Kasumi-1 (cell line): ENCODE measurements at regions not wholly inside any gene's neighbourhood (a gene's known extent, or its start where the extent isn't known, plus 50 kb on each side); places are given as distances from the start of the nearest gene placed in this dataset.

ENCODE experiments used
- DNase-seq, 2 experiments: peaks; one replicate each; lab custom pipeline; 2025; lab: John Stamatoyannopoulos, UW

DNA sequence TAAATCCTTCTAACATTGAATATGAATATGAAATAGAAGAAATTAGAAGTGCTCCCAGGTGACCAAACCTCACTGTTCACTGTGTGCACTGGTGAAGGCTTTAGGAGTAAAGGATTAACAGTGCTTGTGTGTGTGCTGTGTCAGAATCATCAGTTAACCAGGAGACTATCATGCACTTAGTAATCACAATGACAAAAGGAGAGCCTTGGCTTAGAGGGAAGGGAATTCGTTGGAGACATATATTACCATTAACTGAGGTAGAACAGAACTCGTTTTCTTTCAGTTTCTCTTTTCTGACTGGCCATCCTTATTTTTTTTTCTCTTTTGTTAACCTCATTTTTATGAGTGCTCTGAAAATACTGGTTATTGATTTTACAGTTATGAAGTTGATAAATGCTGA is 213.3 kb upstream of the GBE1 start:
- DNase-seq = no peak

DNA sequence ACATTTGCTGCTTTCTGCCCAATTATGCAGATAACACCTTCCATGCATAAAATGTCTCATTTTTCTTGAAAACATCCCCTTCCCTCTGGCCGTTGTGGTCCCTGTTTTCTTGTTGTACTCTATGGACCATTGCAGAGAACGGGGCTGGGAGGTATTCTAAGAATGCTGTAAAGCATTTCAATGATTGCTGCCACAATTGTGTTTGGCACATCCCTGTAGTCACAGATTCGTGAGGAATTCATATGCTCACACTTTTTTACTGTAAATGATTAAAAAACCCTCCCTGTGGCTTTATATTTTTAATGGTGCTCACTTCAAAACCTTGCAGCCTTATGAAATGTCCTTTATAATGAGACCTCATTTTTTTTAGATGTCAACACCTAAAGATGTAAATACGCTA is 207.2 kb upstream of the GBE1 start:
- DNase-seq = no peak

DNA sequence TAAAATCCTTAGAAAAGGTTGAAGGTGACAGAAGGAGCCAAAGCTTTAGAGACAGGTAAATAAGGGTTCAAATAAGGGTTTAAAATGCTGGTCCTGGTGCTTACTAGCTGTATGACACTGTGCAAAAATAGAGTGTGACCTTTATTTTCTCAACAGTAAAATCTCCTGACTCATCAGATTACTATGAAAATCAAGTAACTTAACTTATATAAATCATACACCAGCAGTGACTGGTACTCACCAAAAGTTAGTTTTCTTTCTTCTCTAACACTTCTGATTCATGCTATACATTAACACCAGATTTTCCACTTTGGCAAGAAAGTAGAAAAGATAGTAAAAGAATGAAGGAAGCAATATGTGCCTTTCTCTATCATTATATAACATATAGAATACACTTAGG is 205.9 kb upstream of the GBE1 start:
- DNase-seq = no peak

DNA sequence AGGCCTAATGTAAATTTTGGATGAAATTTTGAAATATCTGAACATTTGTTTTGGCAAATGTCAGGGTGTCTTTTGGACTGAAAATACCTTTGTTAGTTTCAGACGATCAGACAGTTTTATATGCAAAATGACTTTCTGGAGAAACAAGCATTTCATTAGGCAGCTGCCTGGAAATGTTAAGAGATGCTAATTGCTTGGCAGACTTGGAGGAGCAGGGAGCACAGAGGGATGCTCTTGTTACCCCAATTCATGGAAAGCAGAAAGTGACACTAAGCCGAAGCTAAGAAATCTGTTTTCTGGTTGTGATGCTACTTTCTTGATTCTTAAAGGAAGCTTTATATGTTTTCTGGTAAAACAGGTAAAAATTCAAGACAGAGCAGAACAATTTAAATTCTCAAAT is 204.3 kb upstream of the GBE1 start:
- DNase-seq = no peak

DNA sequence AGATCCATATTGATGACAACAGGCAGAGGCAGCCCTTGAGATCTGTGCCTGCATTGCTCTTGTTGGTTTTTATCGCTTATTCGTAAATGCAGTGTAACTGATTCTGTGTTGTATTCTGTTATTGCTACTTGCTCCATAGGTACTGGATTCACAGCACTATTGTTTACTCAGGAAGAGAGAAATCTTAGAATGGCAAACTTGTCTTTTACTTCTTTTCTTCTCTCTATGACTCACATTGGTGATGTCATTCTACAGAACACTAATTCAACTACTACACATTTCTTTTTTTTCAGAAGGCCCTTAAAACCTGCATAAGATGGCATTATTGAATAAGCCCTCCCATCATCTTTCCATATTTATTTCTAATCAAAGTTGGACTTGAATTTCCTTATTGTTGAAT is 201.0 kb upstream of the GBE1 start:
- DNase-seq = no peak

DNA sequence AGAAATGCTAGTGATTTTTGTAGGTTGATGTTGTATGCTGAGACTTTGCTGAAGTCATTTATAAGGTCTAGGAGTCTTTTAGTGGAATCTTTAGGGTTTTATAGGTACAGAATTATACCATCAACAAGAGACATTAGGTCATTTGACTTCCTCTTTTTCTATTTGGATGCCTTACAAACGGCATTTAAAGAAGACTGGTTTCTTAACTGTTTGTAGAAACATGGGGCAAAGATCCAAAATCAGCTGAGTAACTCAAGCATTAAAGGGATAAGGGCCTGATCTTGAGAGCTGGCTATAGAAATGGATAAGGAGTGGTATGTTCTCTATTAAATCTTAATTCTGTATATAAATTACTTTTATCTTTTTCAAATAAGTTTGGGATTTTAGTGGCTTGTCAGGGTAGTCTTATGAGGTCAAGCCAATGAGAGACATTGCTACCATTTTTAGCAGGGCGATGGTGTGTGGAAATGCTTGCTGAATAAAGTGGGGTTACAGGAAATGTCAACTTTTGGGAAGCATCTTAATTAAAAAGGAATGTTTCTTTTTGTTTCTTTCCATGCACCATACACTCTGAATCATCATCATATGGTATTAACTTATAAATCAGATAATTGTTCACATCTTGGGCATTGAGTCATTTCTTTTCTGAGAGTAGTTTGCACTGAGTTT is 197.7 kb upstream of the GBE1 start:
- peak; percentile 35 to 49 for DNase-seq

DNA sequence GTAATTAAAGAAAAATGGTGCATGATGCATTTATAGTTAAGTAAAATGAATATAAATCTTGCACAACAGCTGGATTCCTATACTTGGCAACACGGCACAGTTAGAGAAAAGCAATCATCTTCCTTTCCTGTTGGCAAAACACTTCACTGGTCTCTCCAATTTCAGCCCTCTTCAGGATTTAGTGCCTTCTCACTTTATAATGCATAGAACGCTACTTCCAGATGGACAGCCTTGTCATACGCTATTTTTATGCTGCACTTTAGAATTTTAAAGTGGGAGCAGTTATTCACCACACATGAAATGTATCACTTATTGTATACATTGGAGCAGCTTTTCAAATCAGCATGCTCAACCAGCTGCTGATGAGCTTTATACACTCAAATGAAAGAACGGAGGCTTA is 194.4 kb upstream of the GBE1 start:
- DNase-seq = no peak

DNA sequence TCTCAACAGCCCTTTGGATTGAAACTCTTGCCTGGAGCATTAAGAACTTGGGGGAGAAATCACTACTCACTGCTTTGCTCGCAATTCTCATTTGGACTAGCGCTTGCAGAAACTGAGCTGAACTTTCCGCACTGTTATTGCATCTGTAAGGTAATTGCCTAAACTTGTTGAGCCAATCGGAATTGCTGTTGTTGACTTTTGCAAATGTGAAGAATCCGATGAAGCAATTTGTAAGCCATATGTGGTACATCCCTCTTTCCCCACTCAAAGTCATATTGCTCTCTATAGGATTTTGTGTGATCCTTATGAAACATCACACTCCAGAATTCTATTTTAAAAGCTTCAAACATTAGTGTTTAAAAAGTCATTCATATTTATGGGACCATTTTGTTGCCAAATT is 191.7 kb upstream of the GBE1 start:
- no peak for DNase-seq

DNA sequence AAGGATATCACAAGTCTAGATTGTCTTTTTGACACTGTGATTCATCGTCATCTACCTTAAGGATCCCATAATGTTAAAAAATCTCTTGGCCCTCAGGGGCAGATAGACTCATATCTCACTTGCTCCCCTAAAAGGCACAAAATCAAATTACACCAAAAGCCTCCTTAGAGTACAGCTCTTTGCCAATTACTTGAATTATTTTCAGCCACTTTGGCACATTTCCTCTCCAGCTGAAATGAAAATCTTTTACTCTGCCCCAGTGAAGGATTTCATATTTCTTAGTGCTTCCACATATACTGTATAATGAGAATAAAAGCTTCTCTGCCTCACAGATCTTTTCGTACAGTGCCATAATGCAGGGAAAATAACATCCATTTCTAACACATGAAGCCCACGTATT is 190.7 kb upstream of the GBE1 start:
- DNase-seq = no peak

DNA sequence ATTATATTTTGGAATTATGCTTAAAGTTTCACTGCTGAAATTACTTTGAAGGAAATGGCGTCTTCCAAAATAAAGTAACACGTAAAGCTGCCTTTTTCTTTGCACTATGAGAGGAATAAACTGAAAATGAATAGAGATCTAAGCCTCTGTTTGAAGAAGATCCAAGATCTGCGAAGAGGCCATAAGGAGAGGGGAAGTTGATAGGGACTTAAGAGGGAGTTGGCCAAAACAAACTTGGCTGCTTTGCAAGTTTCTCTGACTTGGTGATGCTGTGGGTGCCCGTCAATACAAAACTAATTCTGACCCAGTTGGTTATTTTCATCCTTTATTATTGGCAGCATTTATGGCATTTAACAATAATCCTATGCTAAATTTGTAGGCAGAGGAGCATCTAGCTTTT is 190.2 kb upstream of the GBE1 start:
- no peak for DNase-seq

DNA sequence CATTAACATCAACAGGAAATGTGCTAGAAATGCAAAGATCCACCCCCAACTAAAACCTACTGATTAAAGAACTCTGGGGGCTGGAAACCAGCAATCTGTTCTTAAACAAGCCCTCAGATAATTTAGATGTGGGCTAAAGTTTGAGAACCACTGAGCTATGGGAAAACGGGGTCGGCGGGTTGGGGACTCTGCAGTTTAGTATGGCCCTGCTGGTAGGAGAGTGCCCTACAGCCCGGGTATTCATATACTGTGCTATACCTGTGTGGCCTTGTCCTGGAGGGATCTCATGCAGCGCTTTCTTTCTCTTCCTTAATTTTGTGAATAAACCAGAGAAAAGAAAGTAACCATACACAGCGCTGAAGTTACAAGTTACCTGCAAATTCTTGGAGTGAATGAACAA is 189.7 kb upstream of the GBE1 start:
- DNase-seq = no peak

DNA sequence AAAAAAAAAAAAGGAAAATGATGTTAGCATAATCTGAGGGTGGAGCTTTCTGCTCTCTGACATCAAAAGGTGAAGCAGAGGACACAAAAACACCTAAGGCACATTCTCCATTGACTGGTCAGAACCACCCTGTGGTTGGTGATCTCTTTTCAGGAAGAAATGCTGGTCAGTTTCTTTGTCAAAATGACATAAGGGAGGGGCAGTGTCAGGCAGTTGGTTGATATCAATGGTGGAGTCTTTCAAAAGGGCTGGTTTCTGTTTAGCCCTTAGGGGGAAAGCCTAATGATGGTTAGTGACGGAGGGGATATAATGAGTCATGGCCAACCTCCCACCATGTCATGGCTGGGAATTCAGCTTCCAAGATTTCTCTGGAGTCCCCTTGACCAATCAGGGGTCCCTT is 185.9 kb upstream of the GBE1 start:
- DNase-seq = no peak

DNA sequence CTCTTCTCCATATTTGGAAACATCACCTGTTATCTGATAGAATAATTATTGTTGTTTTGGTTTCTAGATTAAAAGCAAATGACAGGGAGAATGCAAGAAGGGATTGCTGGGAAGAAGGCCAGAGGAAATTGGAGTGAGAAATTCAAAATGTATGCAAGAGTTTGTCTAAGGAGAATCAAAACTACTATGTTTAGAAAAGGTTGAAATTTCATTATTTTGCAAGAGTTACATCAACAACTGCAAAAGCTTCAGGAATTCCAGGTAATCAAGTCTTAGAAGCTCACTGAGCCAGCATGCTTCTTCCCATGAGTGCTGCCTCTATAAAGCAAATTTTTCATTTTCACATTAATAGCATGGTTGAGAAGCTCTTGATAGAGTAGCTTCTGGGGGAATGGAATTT is 177.2 kb upstream of the GBE1 start:
- DNase-seq = no peak

DNA sequence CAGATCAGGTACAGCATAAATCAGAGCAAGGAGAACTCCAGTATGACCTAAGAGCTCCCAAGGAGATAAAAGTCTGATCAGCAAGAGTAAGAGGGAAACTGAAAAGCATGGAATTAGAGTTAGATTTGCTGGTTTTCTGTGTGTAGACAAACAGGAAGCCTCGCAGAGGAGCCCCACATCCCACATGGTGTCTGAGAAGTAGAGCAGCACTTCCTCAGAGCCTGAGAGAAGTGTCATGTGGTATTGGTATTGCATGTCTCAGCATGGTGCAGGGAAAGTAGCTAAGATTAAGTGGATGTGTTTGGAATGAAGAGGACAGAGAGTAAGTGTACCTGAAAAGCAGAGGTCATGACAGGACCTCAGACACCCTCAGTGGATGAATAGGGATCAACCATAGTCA is 175.4 kb upstream of the GBE1 start:
- DNase-seq = peak; percentile 59 to 71

DNA sequence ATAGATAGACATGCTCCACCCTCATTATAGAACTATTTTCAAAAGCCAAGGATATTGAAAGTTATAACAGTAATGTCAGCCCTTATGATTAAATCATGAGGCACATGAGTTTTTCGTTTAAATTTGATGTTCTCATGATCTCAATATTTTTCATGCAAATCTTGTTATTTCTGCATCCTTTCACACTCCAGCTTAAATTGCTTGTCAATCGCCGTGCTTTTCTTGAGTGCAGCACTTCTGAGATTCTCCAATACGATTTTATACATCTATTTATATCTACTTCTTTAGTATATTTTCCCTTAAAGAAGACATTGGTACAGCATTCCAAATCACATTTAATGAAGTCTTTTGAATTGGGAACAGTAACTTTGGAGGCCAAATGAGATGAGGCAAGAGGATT is 171.2 kb upstream of the GBE1 start:
- no peak for DNase-seq

DNA sequence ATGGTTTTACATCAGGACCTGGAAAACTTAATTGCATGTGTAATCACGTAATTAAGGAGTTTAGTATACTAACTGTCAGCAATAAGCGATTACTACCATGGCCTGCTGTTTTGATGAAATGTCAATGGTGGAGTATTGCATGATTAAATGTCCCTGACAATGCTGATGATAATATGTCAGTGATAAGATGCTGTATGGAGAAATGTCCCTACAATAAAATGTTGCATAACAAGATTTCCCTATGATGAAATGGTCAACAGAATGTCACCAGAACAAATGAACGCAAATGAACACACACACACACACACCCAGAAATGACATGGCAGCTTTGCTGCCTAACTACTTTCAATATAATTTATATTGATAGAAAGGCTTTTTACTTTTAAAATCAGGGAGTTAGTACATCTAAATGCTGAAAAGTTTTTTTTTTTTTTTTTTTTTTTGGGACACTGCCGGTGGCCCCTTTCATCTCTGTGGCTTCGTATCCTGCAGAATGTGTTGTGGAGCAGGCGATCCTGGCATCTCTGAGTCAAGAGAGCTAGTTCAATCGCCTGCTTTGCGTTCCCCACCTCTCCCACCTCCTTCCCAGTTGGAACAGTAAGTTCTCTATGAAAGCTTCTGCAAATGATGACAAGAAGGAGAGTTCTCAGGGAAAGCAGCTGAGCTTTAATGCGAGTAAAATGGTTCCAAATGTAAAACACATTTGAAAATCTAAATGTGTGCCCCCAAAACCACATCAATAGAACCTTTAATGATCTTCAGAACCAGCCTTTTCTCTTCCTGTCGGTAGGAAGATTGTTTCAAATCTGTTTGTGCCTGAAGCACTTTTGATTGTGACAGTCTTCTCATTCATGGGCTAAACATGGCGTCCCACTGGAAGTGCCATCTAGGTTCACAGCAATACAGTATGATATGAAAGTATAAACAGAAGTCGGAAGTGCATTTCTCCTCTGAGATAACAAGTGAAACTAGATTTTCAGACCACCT is 170.1 kb upstream of the GBE1 start:
- no peak for DNase-seq

DNA sequence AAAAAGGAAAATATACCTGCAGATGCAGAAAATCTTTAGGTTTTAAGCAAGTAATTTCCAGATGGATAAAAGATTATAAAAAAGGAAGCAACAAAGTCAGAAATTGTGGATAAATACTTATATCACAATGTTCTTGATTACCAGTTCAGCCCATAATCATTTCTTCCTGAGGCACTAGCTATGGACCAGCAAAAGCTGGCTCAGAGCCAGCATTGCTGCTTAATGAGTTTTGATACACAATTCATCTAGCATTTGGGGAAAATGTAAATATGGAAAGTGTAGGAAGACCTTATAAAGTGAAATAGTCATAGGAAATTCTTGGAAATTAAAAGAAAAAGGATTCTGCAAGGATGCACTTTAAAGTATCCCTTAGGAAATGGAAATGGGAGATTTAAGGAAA is 168.3 kb upstream of the GBE1 start:
- no peak for DNase-seq

DNA sequence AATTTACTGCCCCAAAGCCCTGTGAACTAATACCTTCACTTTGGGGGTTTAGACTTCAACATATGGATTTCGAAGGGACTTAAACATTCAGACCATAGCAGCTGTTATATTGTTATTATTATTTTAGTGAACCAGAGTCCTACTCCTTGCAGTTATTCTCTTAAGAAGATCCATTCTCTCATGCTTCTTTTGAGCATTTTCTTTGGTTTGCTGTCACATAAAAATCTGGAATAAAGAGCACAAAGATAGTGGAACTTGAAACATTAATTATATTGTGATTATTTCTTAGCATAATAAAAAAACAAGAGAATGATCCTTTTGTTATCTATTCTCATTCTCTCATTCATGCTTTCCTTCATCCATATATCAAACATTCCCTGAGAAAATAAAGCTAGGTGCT is 166.4 kb upstream of the GBE1 start:
- no peak for DNase-seq

DNA sequence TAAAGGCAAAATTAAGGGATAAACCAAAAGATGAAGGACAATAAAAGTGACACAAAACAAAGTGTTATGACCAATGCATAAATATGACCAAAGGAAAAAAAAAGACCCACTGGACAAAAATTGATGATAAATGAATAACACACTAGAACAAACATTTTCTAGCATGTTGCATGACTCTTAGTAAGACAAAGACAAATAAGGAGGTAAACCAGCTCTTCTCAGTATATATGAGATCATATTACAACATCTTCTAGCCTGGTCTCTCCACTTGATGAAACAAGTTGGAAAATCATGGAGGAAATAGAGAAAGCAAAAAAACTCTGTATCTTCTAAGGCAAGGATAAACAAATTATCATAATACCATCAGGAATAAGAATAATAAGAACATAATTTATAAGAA is 163.9 kb upstream of the GBE1 start:
- DNase-seq = no peak

DNA sequence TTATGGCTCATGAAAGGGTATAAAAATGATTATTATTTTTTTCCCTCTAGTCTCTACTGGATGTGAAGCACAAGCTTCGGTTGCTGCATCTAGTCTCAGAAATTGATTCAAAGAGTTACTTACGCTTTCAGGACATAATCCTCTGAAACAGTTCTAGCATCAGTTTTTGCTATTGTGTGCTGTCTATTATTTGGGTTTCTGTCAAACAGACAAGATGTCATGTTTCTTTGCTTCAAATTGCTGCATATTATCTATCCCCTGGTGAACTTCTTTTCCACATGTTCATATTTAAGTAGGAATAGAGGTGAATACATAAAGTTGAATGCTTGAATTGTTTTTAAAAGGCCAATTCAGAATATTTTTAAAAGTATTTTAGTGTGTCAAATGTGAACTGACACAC is 161.6 kb upstream of the GBE1 start:
- no peak for DNase-seq

DNA sequence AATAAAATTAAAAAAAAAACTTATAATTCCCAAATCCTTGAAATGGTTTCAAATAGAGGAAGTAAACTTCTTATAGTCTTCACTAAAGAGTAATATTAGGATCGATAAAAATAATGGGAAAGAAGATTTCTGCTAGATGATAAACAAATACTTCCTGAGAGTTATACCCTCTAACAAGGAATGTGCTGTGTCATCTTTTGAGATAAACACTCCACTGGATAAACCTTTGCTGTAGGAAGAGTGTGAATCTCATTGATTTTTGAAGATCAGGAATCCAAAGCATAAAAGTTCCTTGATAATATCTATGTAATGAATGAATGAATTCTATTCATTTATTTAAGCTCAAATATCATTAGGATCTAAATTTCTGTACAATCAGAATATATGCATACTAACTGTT is 161.0 kb upstream of the GBE1 start:
- no peak for DNase-seq

DNA sequence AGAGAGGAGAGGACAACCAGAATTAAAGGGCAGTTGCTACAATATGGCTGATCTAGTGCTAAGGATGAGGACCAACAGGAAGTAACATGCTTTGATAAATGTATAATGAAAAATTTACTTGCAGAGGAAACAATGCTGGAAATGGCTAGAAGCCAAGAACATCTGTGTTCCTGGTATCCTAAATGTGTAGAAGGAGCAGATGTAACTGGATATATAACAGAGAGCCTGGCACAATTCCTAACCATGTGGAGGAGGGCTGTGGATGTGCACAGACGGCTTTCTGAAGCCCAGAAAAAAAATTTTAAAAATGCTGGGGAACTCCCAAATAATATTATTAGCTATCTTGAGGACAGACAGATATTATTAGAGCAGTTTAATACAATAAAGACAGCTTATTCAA is 159.4 kb upstream of the GBE1 start:
- no peak for DNase-seq

DNA sequence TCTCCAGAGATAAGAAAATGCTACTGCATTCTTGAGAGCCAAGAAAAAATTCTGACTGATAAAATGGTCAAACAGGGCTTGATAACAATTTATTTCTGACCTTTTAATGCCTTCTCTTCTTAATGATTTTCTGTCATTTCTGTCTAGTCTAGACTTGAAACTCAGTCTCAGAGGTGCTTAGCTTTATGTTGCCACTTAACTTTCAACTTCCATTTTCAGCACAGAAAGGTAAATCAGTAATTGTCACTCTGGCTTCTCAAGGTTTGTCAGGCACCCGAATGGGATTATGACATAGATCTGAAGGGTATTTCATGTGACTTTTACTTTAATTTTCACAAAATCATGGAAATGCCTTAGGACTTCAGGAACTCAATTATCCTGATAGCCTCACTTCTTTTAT is 155.4 kb upstream of the GBE1 start:
- no peak for DNase-seq
